ENCODE measurements at regions not wholly inside any gene's neighbourhood (a gene's known extent, or its start where the extent isn't known, plus 50 kb on each side); places are given as distances from the start of the nearest gene placed in this dataset.

- ATAC-seq (no peak), DNase-seq (no peak)
- peaks cover 17% of the 10 kb centered on the region for H3K27me3 Mint-ChIP-seq (ENCODE audit: low read depth)
- no peak overlapping the region for H3K4me3 Mint-ChIP-seq
- H3K36me3 Mint-ChIP-seq (ENCODE audit: insufficient read depth) = no peaks in the 10 kb centered on the region
- H3K9me3 Mint-ChIP-seq = no peaks in the 10 kb centered on the region
- no peaks in the 10 kb centered on the region for H3K4me1 Mint-ChIP-seq (ENCODE audit: low read depth)
Observed at GRCh38 chr19:30712431-30713337, 340.5 kb downstream of the ZNF536 start.

DNA sequence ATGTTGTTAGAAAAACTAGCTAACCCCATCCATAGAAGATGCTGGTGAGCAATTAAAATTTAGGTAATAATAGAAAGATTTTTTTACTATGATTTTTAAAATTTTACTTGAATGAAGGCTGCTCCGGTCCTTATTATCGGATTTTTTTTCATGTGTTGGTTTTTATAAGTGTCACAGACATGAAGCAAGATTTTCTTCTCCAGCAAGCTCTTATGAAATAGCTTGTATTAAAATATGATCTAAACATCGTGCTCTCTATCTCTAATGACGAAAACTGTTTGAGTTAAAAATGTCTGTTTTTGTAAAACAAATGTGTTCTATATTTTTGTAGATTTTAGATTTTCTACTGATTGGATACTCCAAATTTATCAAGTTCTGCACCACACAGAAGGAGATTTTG lies 339.6 kb downstream of the ZNF536 start:
- ATAC-seq (no peak), DNase-seq (no peak)
- H3K36me3 Mint-ChIP-seq (ENCODE audit: insufficient read depth) = no peaks in the 10 kb centered on the region
- H3K4me1 Mint-ChIP-seq (ENCODE audit: low read depth) = no peaks in the 10 kb centered on the region
- no peak overlapping the region for H3K4me3 Mint-ChIP-seq
- peaks cover 17% of the 10 kb centered on the region for H3K27me3 Mint-ChIP-seq (ENCODE audit: low read depth)
- H3K9me3 Mint-ChIP-seq = no peaks in the 10 kb centered on the region

DNA sequence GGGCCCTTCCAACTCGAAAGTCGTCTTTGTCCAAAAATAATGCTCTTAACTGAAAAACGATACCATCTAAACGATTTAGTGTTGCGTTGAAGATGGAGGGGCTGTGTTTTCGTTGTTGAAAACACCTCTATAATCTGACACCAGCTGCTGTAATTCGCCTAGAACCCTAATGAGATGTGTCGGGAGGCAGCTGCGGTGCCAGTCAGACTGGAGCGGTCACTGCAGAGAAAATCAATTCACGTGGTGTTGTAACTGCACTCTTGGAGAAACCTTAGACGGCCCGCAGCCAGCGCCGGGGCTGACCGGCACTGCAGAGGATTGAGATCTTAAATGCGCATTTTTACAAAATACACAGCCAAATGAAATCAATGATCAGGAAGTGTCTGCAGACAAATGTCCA lies 339.1 kb downstream of the ZNF536 start:
- DNase-seq (no peak), ATAC-seq (no peak)
- no peaks in the 10 kb centered on the region for H3K4me1 Mint-ChIP-seq (ENCODE audit: low read depth)
- peaks cover 17% of the 10 kb centered on the region for H3K27me3 Mint-ChIP-seq (ENCODE audit: low read depth)
- H3K36me3 Mint-ChIP-seq (ENCODE audit: insufficient read depth) = no peaks in the 10 kb centered on the region
- no peak overlapping the region for H3K4me3 Mint-ChIP-seq
- no peaks in the 10 kb centered on the region for H3K9me3 Mint-ChIP-seq

GRCh38 chr19:30710721-30711120 lies 338.5 kb downstream of the ZNF536 start:
- no peak for ATAC-seq
- Mint-ChIP-seq H3K4me1 (ENCODE audit: low read depth) (no peaks in the 10 kb centered on the region), H3K36me3 (ENCODE audit: insufficient read depth) (no peaks in the 10 kb centered on the region), H3K4me3 (no peak overlapping the region), H3K9me3 (no peaks in the 10 kb centered on the region), H3K27me3 (ENCODE audit: low read depth) (peaks cover 17% of the 10 kb centered on the region)
- DNase-seq = no peak

DNA sequence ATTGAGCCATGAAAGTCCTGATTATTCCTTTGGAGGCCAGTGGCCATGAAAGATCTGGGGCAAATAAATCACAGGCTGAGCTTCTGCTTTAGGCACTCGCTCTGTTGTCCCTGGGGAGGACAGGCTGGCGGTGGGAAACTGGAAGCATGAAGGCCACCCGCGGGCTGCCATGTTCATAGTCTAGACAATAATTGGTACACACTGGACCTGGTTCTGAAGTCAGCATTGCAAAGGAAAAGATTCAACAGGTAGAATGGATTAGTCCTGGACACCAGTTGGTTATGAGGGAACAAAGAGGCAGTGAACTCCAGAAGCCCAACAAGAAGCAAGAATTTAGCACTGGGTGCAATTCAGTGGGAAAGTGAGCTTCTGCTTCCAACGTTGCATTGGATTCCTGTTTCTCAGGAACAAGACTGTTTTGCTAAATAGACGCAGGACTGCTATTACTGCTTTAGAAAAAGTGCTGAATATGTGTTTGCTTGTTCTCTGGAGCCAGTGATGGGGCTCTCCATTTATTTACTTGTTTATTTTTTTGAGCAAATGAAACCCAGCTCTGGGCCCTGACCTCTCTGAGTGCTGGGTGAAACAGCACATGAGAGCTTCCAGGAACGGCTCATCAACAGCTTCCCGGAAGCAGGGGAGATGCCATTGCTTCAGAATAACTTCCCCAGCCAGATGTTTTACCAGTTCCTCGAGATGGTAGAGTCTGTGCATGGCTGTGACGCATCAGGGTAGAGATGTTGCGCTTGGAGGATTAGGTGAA lies 336.4 kb downstream of the ZNF536 start:
- Mint-ChIP-seq H3K4me3 (no peak overlapping the region), H3K36me3 (ENCODE audit: insufficient read depth) (no peaks in the 10 kb centered on the region), H3K27me3 (ENCODE audit: low read depth) (peaks cover 14% of the 10 kb centered on the region), H3K9me3 (no peaks in the 10 kb centered on the region), H3K4me1 (ENCODE audit: low read depth) (no peaks in the 10 kb centered on the region)
- DNase-seq (no peak), ATAC-seq (no peak)

GRCh38 chr19:30704771-30705330 lies 332.7 kb downstream of the ZNF536 start:
- no peak for DNase-seq
- no peak for ATAC-seq
- Mint-ChIP-seq H3K4me1 (ENCODE audit: low read depth) (no peaks in the 10 kb centered on the region), H3K36me3 (ENCODE audit: insufficient read depth) (no peaks in the 10 kb centered on the region), H3K27me3 (ENCODE audit: low read depth) (peaks cover 9% of the 10 kb centered on the region), H3K4me3 (no peak overlapping the region), H3K9me3 (no peaks in the 10 kb centered on the region)

- no peak overlapping the region for H3K4me3 Mint-ChIP-seq
- no peak for DNase-seq
Observed at GRCh38 chr19:30703645-30704044, 331.5 kb downstream of the ZNF536 start.

DNA sequence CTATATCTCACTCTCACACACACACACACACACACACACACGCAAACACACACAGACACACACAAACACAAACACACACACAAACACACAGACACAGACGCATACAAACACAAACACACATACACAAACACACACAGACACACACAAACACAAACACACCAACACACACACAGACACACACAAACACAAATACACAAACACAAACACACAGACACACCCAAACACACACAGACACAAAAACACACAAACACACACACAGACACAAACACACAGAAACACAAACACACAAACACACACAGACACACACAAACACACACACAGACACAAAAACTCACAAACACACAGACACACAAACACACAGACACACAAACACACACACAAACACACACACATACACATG lies 329.0 kb downstream of the ZNF536 start:
- DNase-seq (no peak), ATAC-seq (no peak)
- H3K36me3 Mint-ChIP-seq (ENCODE audit: insufficient read depth) = no peaks in the 10 kb centered on the region
- no peak overlapping the region for H3K4me3 Mint-ChIP-seq
- no peaks in the 10 kb centered on the region for H3K9me3 Mint-ChIP-seq
- peaks cover 5% of the 10 kb centered on the region for H3K27me3 Mint-ChIP-seq (ENCODE audit: low read depth)
- H3K4me1 Mint-ChIP-seq (ENCODE audit: low read depth) = no peaks in the 10 kb centered on the region

More at GRCh38 chr19:30703645-30704044, 331.5 kb downstream of the ZNF536 start:
- Mint-ChIP-seq H3K9me3 (no peaks in the 10 kb centered on the region), H3K27me3 (ENCODE audit: low read depth) (peaks cover 7% of the 10 kb centered on the region), H3K4me1 (ENCODE audit: low read depth) (no peaks in the 10 kb centered on the region), H3K36me3 (ENCODE audit: insufficient read depth) (no peaks in the 10 kb centered on the region)
- ATAC-seq = no peak

GRCh38 chr19:30699871-30700280 lies 327.7 kb downstream of the ZNF536 start:
- Mint-ChIP-seq H3K9me3 (no peaks in the 10 kb centered on the region), H3K4me1 (ENCODE audit: low read depth) (no peaks in the 10 kb centered on the region), H3K36me3 (ENCODE audit: insufficient read depth) (no peaks in the 10 kb centered on the region), H3K4me3 (no peak overlapping the region), H3K27me3 (ENCODE audit: low read depth) (peaks cover 9% of the 10 kb centered on the region)
- ATAC-seq = no peak
- DNase-seq = no peak

GRCh38 chr19:30696514-30696913 lies 324.3 kb downstream of the ZNF536 start:
- DNase-seq = no peak
- H3K36me3 Mint-ChIP-seq (ENCODE audit: insufficient read depth) = no peaks in the 10 kb centered on the region
- peaks cover 6% of the 10 kb centered on the region for H3K4me1 Mint-ChIP-seq (ENCODE audit: low read depth)
- H3K9me3 Mint-ChIP-seq = no peaks in the 10 kb centered on the region
- no peak overlapping the region for H3K4me3 Mint-ChIP-seq
- H3K27me3 Mint-ChIP-seq (ENCODE audit: low read depth) = peaks cover 15% of the 10 kb centered on the region
- peak in 1 of 2 donors; percentile 43 for ATAC-seq

DNA sequence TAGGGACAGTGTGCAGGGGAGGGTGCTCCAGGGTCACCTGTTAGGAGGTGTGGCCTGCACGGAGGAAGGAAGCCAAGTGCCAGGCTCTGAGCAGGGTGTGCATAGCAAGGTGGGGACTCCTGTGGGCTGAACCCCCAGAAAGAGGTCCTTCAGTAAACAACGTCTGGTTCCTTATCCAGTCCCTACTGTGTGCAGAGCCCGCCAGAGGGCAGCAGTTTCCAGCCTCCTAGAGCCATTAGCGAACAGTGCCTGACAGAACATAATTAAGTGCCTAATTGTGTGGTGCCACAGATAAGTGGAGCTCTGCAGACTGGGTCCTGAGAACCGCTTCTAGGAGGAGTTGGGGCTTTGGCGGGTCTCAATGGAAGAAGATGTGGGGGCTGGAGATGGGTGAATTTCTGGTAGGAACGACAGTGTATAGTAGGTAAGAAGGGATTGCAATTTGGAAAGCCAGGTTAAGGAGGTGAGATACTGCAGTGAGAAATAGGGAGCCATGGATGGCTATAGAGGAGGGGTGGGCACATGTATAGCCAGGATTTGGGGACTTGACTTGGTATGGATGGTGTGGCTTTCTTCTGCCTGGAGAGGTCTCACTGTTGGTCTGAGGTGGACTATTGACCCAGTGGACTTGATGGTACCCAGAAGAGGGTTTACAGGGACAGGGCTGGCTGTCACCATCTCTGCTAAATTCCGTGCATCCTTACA lies 323.1 kb downstream of the ZNF536 start:
- Mint-ChIP-seq H3K4me1 (ENCODE audit: low read depth) (peaks cover 8% of the 10 kb centered on the region), H3K9me3 (no peaks in the 10 kb centered on the region), H3K36me3 (ENCODE audit: insufficient read depth) (no peaks in the 10 kb centered on the region), H3K27me3 (ENCODE audit: low read depth) (peaks cover 24% of the 10 kb centered on the region), H3K4me3 (no peak overlapping the region)
- DNase-seq (no peak), ATAC-seq (no peak)

- no peak overlapping the region for H3K4me3 Mint-ChIP-seq
- H3K9me3 Mint-ChIP-seq = no peaks in the 10 kb centered on the region
- no peaks in the 10 kb centered on the region for H3K36me3 Mint-ChIP-seq (ENCODE audit: insufficient read depth)
- no peak for DNase-seq
- H3K4me1 Mint-ChIP-seq (ENCODE audit: low read depth) = peaks cover 8% of the 10 kb centered on the region
- H3K27me3 Mint-ChIP-seq (ENCODE audit: low read depth) = peaks cover 27% of the 10 kb centered on the region
- no peak for ATAC-seq
Observed at GRCh38 chr19:30694156-30694755, 322.1 kb downstream of the ZNF536 start.

GRCh38 chr19:30692879-30693503 lies 320.8 kb downstream of the ZNF536 start:
- Mint-ChIP-seq H3K36me3 (ENCODE audit: insufficient read depth) (no peaks in the 10 kb centered on the region), H3K4me3 (no peak overlapping the region)
- ATAC-seq = no peak

More at GRCh38 chr19:30692879-30693503, 320.8 kb downstream of the ZNF536 start:
- peaks cover 8% of the 10 kb centered on the region for H3K4me1 Mint-ChIP-seq (ENCODE audit: low read depth)
- peaks cover 30% of the 10 kb centered on the region for H3K27me3 Mint-ChIP-seq (ENCODE audit: low read depth)
- no peaks in the 10 kb centered on the region for H3K9me3 Mint-ChIP-seq
- DNase-seq = no peak

All from activated T-cell treated with anti-CD3 and anti-CD28 coated beads, Interleukin-2, amount 50 U/mL, for 4 hours (primary cell).